Activated CD4-positive, alpha-beta T cell treated with anti-CD3 and anti-CD28 coated beads, Interleukin-2, amount 10 ng/mL, durations not matched to agents 24 days and 14 days (primary cell): ENCODE measurements at regions not wholly inside any gene's neighbourhood (a gene's known extent, or its start where the extent isn't known, plus 50 kb on each side); places are given as distances from the start of the nearest gene placed in this dataset.
"Not testable (repeated sequence)": the region's sequence is repeated elsewhere in the genome, so short reads cannot be mapped to it uniquely, and the experiment has no call there.

Experiments
- DNase-seq: peaks from one replicate; pipeline ENCODE4 v3.0.0; 2022
- H3K27ac Mint-ChIP-seq: one replicate; pipeline ENCODE4 v1.8.0; 2022; ENCODE audit warnings: mild to moderate bottlenecking, mixed read lengths
- H3K27me3 Mint-ChIP-seq: one replicate; pipeline ENCODE4 v1.8.0; 2022; ENCODE audit warnings: mixed read lengths
- H3K36me3 Mint-ChIP-seq: one replicate; pipeline ENCODE4 v1.8.0; 2022; ENCODE audit warnings: low read depth, mild to moderate bottlenecking, mixed read lengths
- H3K4me1 Mint-ChIP-seq: one replicate; pipeline ENCODE4 v1.8.0; 2021; ENCODE audit warnings: mixed read lengths
- H3K4me3 Mint-ChIP-seq: one replicate; pipeline ENCODE4 v1.8.0; 2022; ENCODE audit warnings: mild to moderate bottlenecking, moderate library complexity, mixed read lengths
- H3K9me3 Mint-ChIP-seq: one replicate; pipeline ENCODE4 v1.8.0; 2021; ENCODE audit warnings: mixed read lengths
- intact Hi-C: fragments of 100-400 bp; cut with micrococcal nuclease; formaldehyde crosslinking; loops from one replicate; pipeline ENCODE4 v1.15.1; 2023

DNA sequence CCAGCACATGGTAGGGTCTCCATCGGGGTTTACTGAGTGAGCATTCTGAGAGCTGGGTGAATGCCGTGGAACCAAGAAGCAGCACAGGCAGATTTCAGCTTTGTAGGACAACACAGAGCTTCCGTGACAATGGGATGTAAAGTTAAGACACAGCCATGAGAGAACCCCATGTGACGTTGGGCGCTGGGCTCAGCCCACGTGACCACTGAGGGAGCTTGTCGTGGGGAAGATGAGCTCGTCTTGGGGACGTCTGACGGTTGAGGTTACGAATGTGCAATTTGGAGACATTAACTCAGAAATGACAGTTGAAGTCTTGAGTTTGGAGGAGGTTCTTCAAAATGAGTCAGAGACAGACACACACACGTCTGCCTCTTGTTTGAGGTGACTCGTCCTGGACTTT is 51.5 kb upstream of the MUC20 start:
- H3K36me3 Mint-ChIP-seq = peaks cover 33% of the 10 kb centered on the region
- DNase-seq, H3K4me3 Mint-ChIP-seq, H3K9me3 Mint-ChIP-seq, intact Hi-C loops, H3K4me1 Mint-ChIP-seq, H3K27me3 Mint-ChIP-seq: not testable (repeated sequence)
- H3K27ac Mint-ChIP-seq = peak overlapping the region; percentile 82

DNA sequence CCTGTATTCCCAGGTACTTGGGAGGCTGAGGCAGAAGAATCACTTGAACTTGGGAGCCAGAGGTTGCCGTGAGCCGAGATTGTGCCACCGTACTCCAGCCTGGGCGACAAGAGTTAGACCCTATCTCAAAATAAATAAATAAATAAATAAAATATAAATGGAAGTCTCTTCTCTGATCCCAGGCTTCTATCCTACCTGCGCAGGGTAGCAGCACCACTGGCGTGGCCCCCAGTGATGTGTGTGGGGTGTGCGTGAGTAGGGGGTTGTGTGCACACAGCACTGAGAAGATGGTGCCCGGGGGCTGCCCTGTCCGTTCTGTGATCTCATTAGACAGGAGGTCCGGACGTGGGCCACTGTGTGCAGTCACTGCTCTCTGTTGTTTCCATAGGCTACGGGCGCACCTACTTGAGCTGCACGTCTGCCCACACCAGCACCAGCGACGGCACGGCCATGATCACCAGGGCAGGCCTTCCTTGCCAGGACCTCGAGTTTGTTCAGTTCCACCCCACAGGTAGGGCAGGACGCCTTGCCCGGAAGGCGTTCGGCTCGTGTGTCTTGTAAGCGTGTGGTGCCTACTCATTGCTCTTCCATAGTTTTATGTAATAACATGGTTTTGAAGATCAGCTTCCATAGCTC is 52.5 kb upstream of the MUC20 start:
- H3K27ac Mint-ChIP-seq, H3K27me3 Mint-ChIP-seq, H3K4me3 Mint-ChIP-seq, H3K9me3 Mint-ChIP-seq, DNase-seq, intact Hi-C loops, H3K4me1 Mint-ChIP-seq: not testable (repeated sequence)
- peaks cover 35% of the 10 kb centered on the region for H3K36me3 Mint-ChIP-seq

DNA sequence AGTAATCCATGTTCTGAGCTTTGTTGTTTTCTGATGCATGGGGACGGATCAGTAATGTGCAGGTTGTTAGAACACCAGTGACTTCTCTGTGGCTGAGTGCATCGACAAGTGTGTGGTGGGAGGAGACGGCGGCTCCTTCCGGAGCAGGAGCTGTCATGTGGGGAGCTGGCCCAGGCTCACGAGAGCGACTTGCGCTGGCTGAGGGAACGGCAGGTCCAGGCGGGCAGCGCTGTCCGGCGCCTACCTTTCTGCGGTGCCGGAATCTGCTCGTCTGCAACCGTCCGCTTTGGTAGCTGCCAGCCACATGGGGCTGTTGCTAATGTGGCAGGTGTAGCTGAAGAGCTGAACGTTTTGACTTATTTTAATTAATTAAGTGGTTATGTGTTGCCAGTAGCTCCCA is 55.5 kb upstream of the MUC20 start:
- H3K4me3 Mint-ChIP-seq, H3K9me3 Mint-ChIP-seq, DNase-seq, H3K27me3 Mint-ChIP-seq, H3K4me1 Mint-ChIP-seq, H3K27ac Mint-ChIP-seq, intact Hi-C loops: not testable (repeated sequence)
- H3K36me3 Mint-ChIP-seq = peaks cover 24% of the 10 kb centered on the region

DNA sequence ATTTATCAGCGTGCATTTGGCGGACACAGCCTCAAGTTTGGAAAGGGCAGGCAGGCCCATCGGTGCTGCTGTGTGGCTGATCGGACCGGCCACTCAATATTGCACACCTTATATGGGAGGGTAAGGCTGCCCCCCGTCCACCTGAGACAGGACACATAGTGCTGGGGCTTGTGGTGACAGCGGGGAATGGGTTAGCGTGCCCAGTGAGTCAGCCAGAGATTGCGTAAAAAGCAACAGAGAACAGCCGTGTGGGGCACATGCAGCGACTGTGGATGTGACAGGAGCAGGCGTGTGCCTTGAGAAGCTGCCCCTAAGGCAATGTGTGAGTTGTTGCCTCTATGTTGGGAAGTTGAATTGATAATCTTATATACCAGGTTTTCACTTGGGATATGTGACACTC is 56.6 kb upstream of the MUC20 start:
- intact Hi-C loops, H3K27me3 Mint-ChIP-seq, H3K4me3 Mint-ChIP-seq, H3K4me1 Mint-ChIP-seq, H3K27ac Mint-ChIP-seq, DNase-seq, H3K9me3 Mint-ChIP-seq: not testable (repeated sequence)
- H3K36me3 Mint-ChIP-seq = peaks cover 18% of the 10 kb centered on the region

GRCh38 chr3:195659136-195659533 is 61.6 kb upstream of the MUC20 start:
- H3K9me3 Mint-ChIP-seq, intact Hi-C loops, H3K4me1 Mint-ChIP-seq, H3K36me3 Mint-ChIP-seq, H3K27me3 Mint-ChIP-seq, DNase-seq, H3K27ac Mint-ChIP-seq: not testable (repeated sequence)
- peak overlapping the region; percentile 63 for H3K4me3 Mint-ChIP-seq

GRCh38 chr3:195658381-195659135 is 62.2 kb upstream of the MUC20 start:
- H3K27me3 Mint-ChIP-seq, H3K9me3 Mint-ChIP-seq, intact Hi-C loops, H3K27ac Mint-ChIP-seq, H3K36me3 Mint-ChIP-seq, H3K4me1 Mint-ChIP-seq: not testable (repeated sequence)
- H3K4me3 Mint-ChIP-seq = peak overlapping the region; percentile 63
- DNase-seq = peak; percentile 80

GRCh38 chr3:195657475-195658372 is 63.1 kb upstream of the MUC20 start:
- intact Hi-C loops, H3K9me3 Mint-ChIP-seq, H3K4me1 Mint-ChIP-seq, H3K27me3 Mint-ChIP-seq, H3K36me3 Mint-ChIP-seq: not testable (repeated sequence)
- Mint-ChIP-seq H3K27ac (peak overlapping the region; percentile 89), H3K4me3 (peak overlapping the region; percentile 88)
- DNase-seq = peak; percentile 98

DNA sequence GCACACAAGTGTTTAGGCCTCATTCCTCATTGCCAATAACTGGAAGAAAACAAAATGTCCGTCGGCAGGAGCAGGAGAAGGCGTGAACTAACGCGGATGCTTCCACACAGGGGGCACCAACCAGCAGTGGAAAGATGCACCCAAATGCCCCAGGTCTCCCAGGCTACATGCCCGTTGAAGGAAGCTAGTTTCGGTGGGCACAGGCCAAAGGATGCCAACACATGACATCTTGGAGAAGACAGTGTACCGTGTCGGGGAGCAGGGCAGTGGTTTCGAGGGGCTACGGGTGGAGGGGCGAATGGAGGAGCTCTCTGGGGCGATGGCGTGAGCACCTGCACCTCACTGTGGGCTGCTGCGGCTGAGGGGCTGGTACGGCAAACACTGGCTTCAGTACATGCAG is 64.7 kb upstream of the MUC20 start:
- H3K27ac Mint-ChIP-seq, H3K36me3 Mint-ChIP-seq, H3K27me3 Mint-ChIP-seq, intact Hi-C loops, H3K4me1 Mint-ChIP-seq, H3K9me3 Mint-ChIP-seq, DNase-seq: not testable (repeated sequence)
- peak overlapping the region; percentile 7 for H3K4me3 Mint-ChIP-seq

DNA sequence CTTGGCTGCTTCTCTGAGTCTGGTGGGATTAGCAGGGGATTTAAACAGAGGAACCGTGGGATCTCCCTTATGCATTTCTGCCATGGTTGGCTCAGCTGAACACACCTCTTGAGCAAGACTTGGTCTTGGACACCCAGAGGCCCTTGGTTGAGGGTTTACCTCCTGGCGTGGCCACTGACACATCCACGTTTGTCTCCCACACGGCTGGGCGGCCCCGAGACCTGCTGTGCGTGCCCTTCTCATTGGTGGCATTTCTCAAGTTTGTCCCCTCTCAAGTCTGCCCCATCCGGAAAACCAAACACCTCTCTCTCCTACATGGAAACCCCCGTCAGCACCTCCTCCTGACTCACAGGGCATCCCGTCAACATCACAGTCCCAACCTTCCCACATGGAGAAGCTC is 66.0 kb upstream of the MUC20 start:
- DNase-seq, H3K9me3 Mint-ChIP-seq: not testable (repeated sequence)

DNA sequence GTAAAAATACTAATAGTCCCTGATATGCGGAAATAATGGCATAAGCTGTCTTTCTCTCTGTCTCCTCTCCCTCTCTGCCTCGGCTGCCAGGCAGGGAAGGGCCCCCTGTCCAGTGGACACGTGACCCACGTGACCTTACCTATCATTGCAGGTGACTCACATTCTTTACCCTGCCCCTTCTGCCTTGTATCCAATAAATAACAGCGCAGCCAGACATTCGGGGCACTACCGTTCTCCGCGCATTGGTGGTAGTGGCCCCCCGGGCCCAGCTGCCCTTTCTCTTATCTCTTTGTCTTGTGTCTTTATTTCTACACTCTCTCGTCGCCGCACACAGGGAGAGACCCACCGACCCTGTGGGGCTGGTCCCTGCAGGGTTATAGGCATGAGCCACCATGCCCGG is 66.6 kb upstream of the MUC20 start:
- H3K36me3 Mint-ChIP-seq, DNase-seq: not testable (repeated sequence)

More for the DNA sequence above, 66.0 kb upstream of the MUC20 start:
- H3K27me3 Mint-ChIP-seq, H3K36me3 Mint-ChIP-seq, intact Hi-C loops, H3K27ac Mint-ChIP-seq, H3K4me3 Mint-ChIP-seq, H3K4me1 Mint-ChIP-seq: not testable (repeated sequence)

DNA sequence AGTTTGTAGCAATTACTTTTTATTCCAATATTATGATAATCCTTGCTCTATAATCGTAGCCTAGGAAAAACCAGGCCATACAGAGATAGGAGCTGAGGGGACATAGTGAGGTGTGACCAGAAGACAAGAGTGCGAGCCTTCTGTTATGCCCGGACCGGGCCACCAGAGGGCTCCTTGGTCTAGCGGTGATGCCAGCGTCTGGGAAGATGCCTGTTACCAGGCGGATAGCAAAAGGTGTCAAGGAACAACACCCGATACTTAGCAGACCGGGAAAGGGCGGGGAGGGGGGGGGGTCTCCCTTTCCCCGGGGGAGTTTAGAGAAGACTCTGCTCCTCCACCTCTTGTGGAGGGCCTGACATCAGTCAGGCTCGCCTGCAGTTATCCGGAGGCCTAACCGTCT is 67.1 kb upstream of the MUC20 start:
- H3K4me1 Mint-ChIP-seq, H3K9me3 Mint-ChIP-seq, H3K36me3 Mint-ChIP-seq, DNase-seq, H3K27ac Mint-ChIP-seq, intact Hi-C loops, H3K27me3 Mint-ChIP-seq, H3K4me3 Mint-ChIP-seq: not testable (repeated sequence)

More for the DNA sequence above, 66.6 kb upstream of the MUC20 start:
- H3K4me3 Mint-ChIP-seq, H3K27me3 Mint-ChIP-seq, H3K27ac Mint-ChIP-seq, H3K4me1 Mint-ChIP-seq, H3K9me3 Mint-ChIP-seq, intact Hi-C loops: not testable (repeated sequence)

- intact Hi-C loops, H3K27me3 Mint-ChIP-seq, H3K27ac Mint-ChIP-seq, DNase-seq, H3K4me1 Mint-ChIP-seq, H3K4me3 Mint-ChIP-seq, H3K9me3 Mint-ChIP-seq: not testable (repeated sequence)
- H3K36me3 Mint-ChIP-seq = peaks cover 11% of the 10 kb centered on the region
These were observed 64.4 kb upstream of the APOD start for GRCh38 chr3:195647912-195648702.

DNA sequence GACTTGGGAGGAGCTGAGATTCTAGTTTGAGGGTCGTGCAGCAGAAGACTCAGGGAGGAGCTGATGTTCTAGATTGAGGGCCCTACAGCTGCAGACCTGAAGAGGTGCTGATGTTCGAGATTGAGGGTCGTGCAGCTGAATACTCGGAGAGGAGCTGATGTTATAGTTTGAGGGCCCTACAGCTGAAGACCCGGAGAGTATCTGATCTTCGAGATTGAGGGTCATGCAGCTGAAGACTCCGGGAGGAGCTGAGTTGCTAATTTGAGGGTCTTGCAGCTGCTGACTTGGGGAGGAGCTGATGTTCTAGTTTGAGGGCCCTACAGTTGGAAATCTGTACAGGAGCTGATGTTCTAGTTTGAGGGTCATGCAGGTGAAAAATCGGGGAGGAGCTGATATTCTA is 62.1 kb upstream of the APOD start:
- H3K4me1 Mint-ChIP-seq, H3K9me3 Mint-ChIP-seq, intact Hi-C loops, H3K4me3 Mint-ChIP-seq, DNase-seq, H3K27me3 Mint-ChIP-seq, H3K27ac Mint-ChIP-seq: not testable (repeated sequence)
- peaks cover 17% of the 10 kb centered on the region for H3K36me3 Mint-ChIP-seq
